ENCODE measurements at regions not wholly inside any gene's neighbourhood (a gene's known extent, or its start where the extent isn't known, plus 50 kb on each side); places are given as distances from the start of the nearest gene placed in this dataset.

DNA sequence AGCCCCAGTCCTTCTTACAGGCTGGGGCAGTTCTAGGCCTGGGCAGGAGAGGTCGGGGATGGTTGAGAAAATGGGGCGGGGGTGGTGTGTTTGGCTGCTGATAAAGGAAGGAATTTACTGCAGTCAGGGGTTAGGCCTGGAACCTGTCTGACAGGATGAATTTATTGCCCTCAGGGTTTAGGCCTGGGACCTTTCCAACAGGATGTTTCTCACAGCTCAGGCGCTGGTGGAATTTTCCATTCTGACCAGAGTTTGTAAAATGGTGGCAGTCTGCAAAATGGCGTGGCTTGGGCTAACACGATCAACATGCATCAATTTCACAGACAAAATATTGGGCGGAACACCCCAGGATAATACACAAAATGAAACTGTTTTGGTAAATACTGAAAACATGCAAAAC lies 83.5 kb upstream of the SPIN4 start:
- Histone ChIP-seq H3K27ac (no peak overlapping the region), H3K36me3 (ENCODE audit: control insufficient read depth, insufficient read depth, low read length) (no peaks in the 10 kb centered on the region), H3K9ac (no peak overlapping the region), H3K9me3 (ENCODE audit: control insufficient read depth, low read length) (no peaks in the 10 kb centered on the region), H2AFZ (no peak overlapping the region), H3K79me2 (no peaks in the 10 kb centered on the region), H3K4me1 (no peaks in the 10 kb centered on the region), H3K4me3 (ENCODE audit: low read depth, low read length) (no peak overlapping the region), H3K27me3 (ENCODE audit: control insufficient read depth, insufficient read depth, low read length) (no peaks in the 10 kb centered on the region), H3K4me2 (ENCODE audit: low read length) (no peak overlapping the region)
- TF ChIP-seq, protein P1, sequence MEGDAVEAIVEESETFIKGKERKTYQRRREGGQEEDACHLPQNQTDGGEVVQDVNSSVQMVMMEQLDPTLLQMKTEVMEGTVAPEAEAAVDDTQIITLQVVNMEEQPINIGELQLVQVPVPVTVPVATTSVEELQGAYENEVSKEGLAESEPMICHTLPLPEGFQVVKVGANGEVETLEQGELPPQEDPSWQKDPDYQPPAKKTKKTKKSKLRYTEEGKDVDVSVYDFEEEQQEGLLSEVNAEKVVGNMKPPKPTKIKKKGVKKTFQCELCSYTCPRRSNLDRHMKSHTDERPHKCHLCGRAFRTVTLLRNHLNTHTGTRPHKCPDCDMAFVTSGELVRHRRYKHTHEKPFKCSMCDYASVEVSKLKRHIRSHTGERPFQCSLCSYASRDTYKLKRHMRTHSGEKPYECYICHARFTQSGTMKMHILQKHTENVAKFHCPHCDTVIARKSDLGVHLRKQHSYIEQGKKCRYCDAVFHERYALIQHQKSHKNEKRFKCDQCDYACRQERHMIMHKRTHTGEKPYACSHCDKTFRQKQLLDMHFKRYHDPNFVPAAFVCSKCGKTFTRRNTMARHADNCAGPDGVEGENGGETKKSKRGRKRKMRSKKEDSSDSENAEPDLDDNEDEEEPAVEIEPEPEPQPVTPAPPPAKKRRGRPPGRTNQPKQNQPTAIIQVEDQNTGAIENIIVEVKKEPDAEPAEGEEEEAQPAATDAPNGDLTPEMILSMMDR (IDR thresholded peaks at IDR 0.05) = no peak

DNA sequence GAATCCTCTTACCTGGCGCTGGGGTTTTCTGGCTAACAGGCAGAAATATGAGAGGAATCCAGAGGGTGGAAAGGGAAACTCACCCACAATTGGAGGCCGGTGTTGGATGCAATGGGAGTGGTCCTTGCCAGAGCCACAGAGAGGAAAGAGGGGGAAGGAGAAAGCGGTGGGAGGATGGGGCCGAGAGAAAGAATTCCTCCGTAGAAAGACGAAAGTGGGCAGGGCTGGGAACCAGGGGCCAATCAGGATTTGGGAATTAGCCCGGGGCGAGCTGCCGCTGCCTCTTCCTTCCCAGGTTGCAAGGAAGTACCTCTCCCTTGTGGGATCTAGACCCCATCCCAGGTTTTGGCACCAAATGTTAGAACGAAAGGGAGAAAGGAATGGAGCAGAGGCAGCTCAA lies 83.1 kb upstream of the SPIN4 start:
- no peak overlapping the region for H3K9ac ChIP-seq
- no peak overlapping the region for H3K4me3 ChIP-seq (ENCODE audit: low read depth, low read length)
- H3K27me3 ChIP-seq (ENCODE audit: control insufficient read depth, insufficient read depth, low read length) = no peaks in the 10 kb centered on the region
- no peak overlapping the region for H3K4me2 ChIP-seq (ENCODE audit: low read length)
- no peaks in the 10 kb centered on the region for H3K9me3 ChIP-seq (ENCODE audit: control insufficient read depth, low read length)
- H3K4me1 ChIP-seq = no peaks in the 10 kb centered on the region
- H3K27ac ChIP-seq = no peak overlapping the region
- H2AFZ ChIP-seq = no peak overlapping the region
- H3K79me2 ChIP-seq = no peaks in the 10 kb centered on the region
- TF ChIP-seq, protein P1 (IDR thresholded peaks at IDR 0.05) = no peak
- H3K36me3 ChIP-seq (ENCODE audit: control insufficient read depth, insufficient read depth, low read length) = no peaks in the 10 kb centered on the region

DNA sequence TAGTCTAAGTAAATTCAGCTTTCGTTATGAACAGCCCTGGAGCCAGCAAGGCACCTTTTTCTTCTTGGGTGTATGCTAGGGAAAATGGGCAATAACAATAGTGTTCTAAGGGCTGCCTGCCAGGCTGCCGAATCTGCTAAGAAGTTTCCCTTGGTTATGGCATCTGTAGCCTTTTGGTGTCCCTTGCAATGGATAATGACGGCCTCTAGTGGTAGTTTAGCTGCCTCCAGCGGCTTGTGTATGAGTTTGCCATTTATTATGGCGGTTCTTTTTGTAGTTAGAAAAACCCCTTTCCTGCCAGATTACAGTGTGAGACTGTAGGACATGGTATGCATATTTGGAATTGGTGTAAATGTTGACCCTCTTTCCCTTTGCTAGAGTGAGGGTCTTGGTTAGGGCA lies 78.9 kb upstream of the SPIN4 start:
- no peaks in the 10 kb centered on the region for H3K9me3 ChIP-seq (ENCODE audit: control insufficient read depth, low read length)
- no peaks in the 10 kb centered on the region for H3K27me3 ChIP-seq (ENCODE audit: control insufficient read depth, insufficient read depth, low read length)
- no peak overlapping the region for H3K27ac ChIP-seq
- no peak overlapping the region for H3K4me2 ChIP-seq (ENCODE audit: low read length)
- TF ChIP-seq, protein P1 (IDR thresholded peaks at IDR 0.05) = no peak
- no peak overlapping the region for H3K4me3 ChIP-seq (ENCODE audit: low read depth, low read length)
- no peaks in the 10 kb centered on the region for H3K79me2 ChIP-seq
- H3K4me1 ChIP-seq = no peaks in the 10 kb centered on the region
- no peaks in the 10 kb centered on the region for H3K36me3 ChIP-seq (ENCODE audit: control insufficient read depth, insufficient read depth, low read length)
- H2AFZ ChIP-seq = no peak overlapping the region
- no peak overlapping the region for H3K9ac ChIP-seq

DNA sequence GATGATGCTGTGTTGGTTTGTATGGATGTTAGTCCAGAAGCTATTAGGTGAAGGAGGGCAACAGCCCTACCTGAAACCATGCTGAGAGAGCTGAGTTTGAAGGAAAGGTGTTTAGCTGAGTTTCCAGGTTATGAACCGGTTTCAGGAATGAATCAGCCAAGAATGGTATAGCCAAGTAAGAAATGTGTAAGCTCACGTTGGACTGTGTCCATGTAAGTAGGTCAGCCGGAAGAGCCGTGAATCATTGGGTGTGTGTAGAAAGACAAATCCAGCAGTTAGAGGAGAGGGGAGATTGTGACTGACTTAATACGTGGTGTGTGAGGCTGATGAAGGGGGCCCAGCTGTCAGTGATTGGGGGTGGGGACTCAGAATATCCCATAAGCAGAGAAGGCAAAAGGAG lies 77.2 kb upstream of the SPIN4 start:
- TF ChIP-seq, protein P1 (IDR thresholded peaks at IDR 0.05) = no peak
- Histone ChIP-seq H3K79me2 (no peaks in the 10 kb centered on the region), H3K4me3 (ENCODE audit: low read depth, low read length) (no peak overlapping the region), H3K4me2 (ENCODE audit: low read length) (no peak overlapping the region), H3K27ac (no peak overlapping the region), H3K9me3 (ENCODE audit: control insufficient read depth, low read length) (no peaks in the 10 kb centered on the region), H3K36me3 (ENCODE audit: control insufficient read depth, insufficient read depth, low read length) (no peaks in the 10 kb centered on the region), H2AFZ (no peak overlapping the region), H3K9ac (no peak overlapping the region), H3K4me1 (no peaks in the 10 kb centered on the region), H3K27me3 (ENCODE audit: control insufficient read depth, insufficient read depth, low read length) (no peaks in the 10 kb centered on the region)

DNA sequence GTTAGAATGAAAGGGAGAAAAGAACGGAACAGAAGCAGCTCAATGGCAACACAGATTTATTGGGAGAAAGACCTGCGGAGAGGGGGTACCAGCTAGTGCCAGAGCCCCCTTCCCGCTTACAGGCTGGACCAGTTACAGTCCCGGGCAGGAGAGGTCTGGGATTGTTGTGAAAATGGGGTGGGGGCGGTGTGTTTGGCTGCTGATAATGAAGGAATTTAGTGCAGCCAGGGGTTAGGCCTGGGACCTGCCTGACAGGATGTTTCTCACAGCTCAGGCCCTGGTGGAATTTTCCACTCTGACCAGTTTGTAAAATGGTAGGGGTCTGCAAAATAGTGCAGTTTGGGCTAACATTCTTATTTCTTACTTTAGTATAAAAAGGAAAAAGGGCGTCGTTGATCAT lies 75.4 kb upstream of the SPIN4 start:
- Histone ChIP-seq H3K9me3 (ENCODE audit: control insufficient read depth, low read length) (no peaks in the 10 kb centered on the region), H3K4me2 (ENCODE audit: low read length) (no peak overlapping the region), H2AFZ (no peak overlapping the region), H3K4me3 (ENCODE audit: low read depth, low read length) (no peak overlapping the region), H3K4me1 (no peaks in the 10 kb centered on the region), H3K79me2 (no peaks in the 10 kb centered on the region), H3K9ac (no peak overlapping the region), H3K27me3 (ENCODE audit: control insufficient read depth, insufficient read depth, low read length) (no peaks in the 10 kb centered on the region), H3K27ac (no peak overlapping the region), H3K36me3 (ENCODE audit: control insufficient read depth, insufficient read depth, low read length) (no peaks in the 10 kb centered on the region)
- TF ChIP-seq, protein P1 (IDR thresholded peaks at IDR 0.05) = no peak
